ENCODE measurements at regions not wholly inside any gene's neighbourhood (a gene's known extent, or its start where the extent isn't known, plus 50 kb on each side); places are given as distances from the start of the nearest gene placed in this dataset.

- peaks cover 17% of the 10 kb centered on the region for H3K4me1 ChIP-seq (ENCODE audit: control insufficient read depth, insufficient read depth, low read length)
- H3K36me3 Mint-ChIP-seq = no peaks in the 10 kb centered on the region
- peaks cover 0 to 3% of the 10 kb centered on the region in 2 donors for H3K27me3 Mint-ChIP-seq (ENCODE audit: low read depth in 2 of 2)
- DNase-seq (no peak), ATAC-seq (no peak)
- H3K4me3 Mint-ChIP-seq = no peak overlapping the region
- peaks cover 5 to 17% of the 10 kb centered on the region in 2 donors for H3K4me1 Mint-ChIP-seq
- 94% methylated on average over 9 of the region's 9 CpGs for WGBS (ENCODE audit: insufficient coverage)
- intact Hi-C loops (cut with micrococcal nuclease) = no loop called here
- no peak overlapping the region for H3K4me3 ChIP-seq (ENCODE audit: low read length)
- H3K36me3 ChIP-seq (ENCODE audit: control insufficient read depth, insufficient read depth, low read length) = no peaks in the 10 kb centered on the region
- no peak overlapping the region for H3K27ac Mint-ChIP-seq
- TF ChIP-seq CTCF (IDR thresholded peaks at IDR 0.05) = no peak
- no peaks in the 10 kb centered on the region for H3K27me3 ChIP-seq (ENCODE audit: control insufficient read depth, insufficient read depth, low read length)
- no peaks in the 10 kb centered on the region for H3K9me3 ChIP-seq (ENCODE audit: control insufficient read depth, insufficient read depth, low read length)
- H3K9me3 Mint-ChIP-seq = no peaks in the 10 kb centered on the region
- no peak overlapping the region for H3K27ac ChIP-seq (ENCODE audit: low read length)
These were observed 64.7 kb upstream of the GSE1 start for GRCh38 chr16:85548375-85548774.

GRCh38 chr16:85549766-85550421 is 63.2 kb upstream of the GSE1 start:
- DNase-seq = no peak
- no peak overlapping the region for H3K4me3 Mint-ChIP-seq

GRCh38 chr16:85550422-85550864 is 62.7 kb upstream of the GSE1 start:
- WGBS (ENCODE audit: insufficient coverage) = 94% methylated on average over 14 of the region's 14 CpGs

More at GRCh38 chr16:85549766-85550421, 63.2 kb upstream of the GSE1 start:
- H3K27ac ChIP-seq (ENCODE audit: low read length) = no peak overlapping the region
- H3K27me3 ChIP-seq (ENCODE audit: control insufficient read depth, insufficient read depth, low read length) = no peaks in the 10 kb centered on the region
- WGBS (ENCODE audit: insufficient coverage) = 81% methylated on average over 13 of the region's 13 CpGs
- no peak for ATAC-seq
- no peaks in the 10 kb centered on the region for H3K27me3 Mint-ChIP-seq (ENCODE audit: low read depth in 2 of 2)
- no peaks in the 10 kb centered on the region for H3K9me3 Mint-ChIP-seq
- no peaks in the 10 kb centered on the region for H3K9me3 ChIP-seq (ENCODE audit: control insufficient read depth, insufficient read depth, low read length)
- intact Hi-C loops (cut with micrococcal nuclease) = no loop called here
- no peaks in the 10 kb centered on the region for H3K36me3 ChIP-seq (ENCODE audit: control insufficient read depth, insufficient read depth, low read length)
- H3K4me3 ChIP-seq (ENCODE audit: low read length) = no peak overlapping the region
- H3K27ac Mint-ChIP-seq = no peak overlapping the region
- TF ChIP-seq CTCF (IDR thresholded peaks at IDR 0.05) = no peak
- H3K36me3 Mint-ChIP-seq = no peaks in the 10 kb centered on the region
- peaks cover 14 to 26% of the 10 kb centered on the region in 2 donors for H3K4me1 Mint-ChIP-seq
- peaks cover 23% of the 10 kb centered on the region for H3K4me1 ChIP-seq (ENCODE audit: control insufficient read depth, insufficient read depth, low read length)

More at GRCh38 chr16:85550422-85550864, 62.7 kb upstream of the GSE1 start:
- Mint-ChIP-seq H3K4me3 (no peak overlapping the region), H3K27me3 (ENCODE audit: low read depth in 2 of 2) (no peaks in the 10 kb centered on the region), H3K27ac (no peak overlapping the region), H3K36me3 (no peaks in the 10 kb centered on the region), H3K9me3 (no peaks in the 10 kb centered on the region), H3K4me1 (peaks cover 15 to 32% of the 10 kb centered on the region in 2 donors)
- Histone ChIP-seq H3K4me1 (ENCODE audit: control insufficient read depth, insufficient read depth, low read length) (peaks cover 23% of the 10 kb centered on the region), H3K4me3 (ENCODE audit: low read length) (no peak overlapping the region), H3K27me3 (ENCODE audit: control insufficient read depth, insufficient read depth, low read length) (no peaks in the 10 kb centered on the region), H3K36me3 (ENCODE audit: control insufficient read depth, insufficient read depth, low read length) (no peaks in the 10 kb centered on the region), H3K9me3 (ENCODE audit: control insufficient read depth, insufficient read depth, low read length) (no peaks in the 10 kb centered on the region), H3K27ac (ENCODE audit: low read length) (no peak overlapping the region)
- no peak for TF ChIP-seq CTCF (IDR thresholded peaks at IDR 0.05)
- intact Hi-C loops (cut with micrococcal nuclease) = no loop called here
- DNase-seq (no peak), ATAC-seq (no peak)
